HCT116 (cell line): ENCODE measurements at regions not wholly inside any gene's neighbourhood (a gene's known extent, or its start where the extent isn't known, plus 50 kb on each side); places are given as distances from the start of the nearest gene placed in this dataset.

ENCODE experiments used
- CBX3 ChIP-seq: IDR thresholded peaks from 2 replicates; pipeline ENCODE4 v1.6.1; 2012; ENCODE audit warnings: low read depth
- EZH2phosphoT487 ChIP-seq: fragments of 200-600 bp; IDR thresholded peaks from 2 replicates; pipeline ENCODE4 v1.6.1; 2018; ENCODE audit warnings: antibody characterized with exemption, borderline replicate concordance
- TF ChIP-seq, protein P1 (sequence below), 3 experiments: fragments of 200-600 bp in 1 of 3; sonication (generic) in 1 of 3; IDR thresholded peaks in 2 of 3; conservative IDR thresholded peaks in 1 of 3; 2 replicates each; pipeline ENCODE4 v1.5.1; 2012 to 2017; ENCODE audit warnings: low read depth in 2 of 3, low read length in 2 of 3, antibody characterized with exemption in 1 of 3, borderline replicate concordance in 1 of 3, control low read depth in 1 of 3, mild to moderate bottlenecking in 1 of 3, mixed read lengths in 1 of 3, mixed run types in 1 of 3, moderate library complexity in 1 of 3; ENCODE audit not compliant: insufficient read depth in 1 of 3
- TF ChIP-seq, protein P2 (sequence below): IDR thresholded peaks from 2 replicates; pipeline ENCODE4 v1.6.1; 2012

DNA sequence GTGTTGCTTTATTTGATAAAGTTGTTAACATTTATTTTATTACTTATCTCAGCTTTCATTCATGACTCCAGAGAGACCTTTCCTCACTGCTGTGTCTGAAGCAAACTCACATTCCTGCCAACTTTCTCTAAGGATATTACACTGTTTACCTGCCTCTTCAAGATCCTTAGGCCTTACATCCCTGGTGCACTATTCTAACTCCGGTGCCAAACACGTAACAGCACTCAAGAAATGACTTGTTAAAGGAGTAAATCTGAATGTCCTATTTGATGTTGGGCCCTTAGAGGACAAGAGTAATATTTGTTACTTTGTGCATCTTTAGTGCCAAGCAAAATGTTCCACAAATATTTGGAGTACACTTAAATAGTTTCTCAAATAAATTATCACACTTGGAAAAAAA lies 324.1 kb upstream of the FLRT2 start:
- TF ChIP-seq EZH2phosphoT487 (no peak), CBX3 (no peak)
- TF ChIP-seq, protein P1, sequence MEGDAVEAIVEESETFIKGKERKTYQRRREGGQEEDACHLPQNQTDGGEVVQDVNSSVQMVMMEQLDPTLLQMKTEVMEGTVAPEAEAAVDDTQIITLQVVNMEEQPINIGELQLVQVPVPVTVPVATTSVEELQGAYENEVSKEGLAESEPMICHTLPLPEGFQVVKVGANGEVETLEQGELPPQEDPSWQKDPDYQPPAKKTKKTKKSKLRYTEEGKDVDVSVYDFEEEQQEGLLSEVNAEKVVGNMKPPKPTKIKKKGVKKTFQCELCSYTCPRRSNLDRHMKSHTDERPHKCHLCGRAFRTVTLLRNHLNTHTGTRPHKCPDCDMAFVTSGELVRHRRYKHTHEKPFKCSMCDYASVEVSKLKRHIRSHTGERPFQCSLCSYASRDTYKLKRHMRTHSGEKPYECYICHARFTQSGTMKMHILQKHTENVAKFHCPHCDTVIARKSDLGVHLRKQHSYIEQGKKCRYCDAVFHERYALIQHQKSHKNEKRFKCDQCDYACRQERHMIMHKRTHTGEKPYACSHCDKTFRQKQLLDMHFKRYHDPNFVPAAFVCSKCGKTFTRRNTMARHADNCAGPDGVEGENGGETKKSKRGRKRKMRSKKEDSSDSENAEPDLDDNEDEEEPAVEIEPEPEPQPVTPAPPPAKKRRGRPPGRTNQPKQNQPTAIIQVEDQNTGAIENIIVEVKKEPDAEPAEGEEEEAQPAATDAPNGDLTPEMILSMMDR (IDR thresholded peaks at IDR 0.05 in 2 of 3, conservative IDR thresholded peaks at IDR 0.05 in 1 of 3; ENCODE audit: borderline replicate concordance in 1 of 3, insufficient read depth in 1 of 3, low read depth in 2 of 3, low read length in 2 of 3) = no peak
- TF ChIP-seq, protein P2, sequence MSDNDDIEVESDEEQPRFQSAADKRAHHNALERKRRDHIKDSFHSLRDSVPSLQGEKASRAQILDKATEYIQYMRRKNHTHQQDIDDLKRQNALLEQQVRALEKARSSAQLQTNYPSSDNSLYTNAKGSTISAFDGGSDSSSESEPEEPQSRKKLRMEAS = no peak
